Endothelial cell (in vitro differentiated cells): ENCODE measurements at regions not wholly inside any gene's neighbourhood (a gene's known extent, or its start where the extent isn't known, plus 50 kb on each side); places are given as distances from the start of the nearest gene placed in this dataset.

Experiments used
- DNase-seq: peaks from one replicate; pipeline ENCODE4 v3.0.0; 2021; ENCODE audit warnings: low spot score
- H3K27ac Mint-ChIP-seq: one replicate; pipeline ENCODE4 v1.8.0; 2021; ENCODE audit warnings: mixed read lengths, inconsistent platforms; ENCODE audit not compliant: unreplicated experiment
- H3K27me3 Mint-ChIP-seq: one replicate; pipeline ENCODE4 v1.8.0; 2021; ENCODE audit warnings: mild to moderate bottlenecking, moderate library complexity, mixed read lengths, inconsistent platforms; ENCODE audit not compliant: unreplicated experiment
- H3K36me3 Mint-ChIP-seq: one replicate; pipeline ENCODE4 v1.8.0; 2021; ENCODE audit warnings: mild to moderate bottlenecking, low read depth, mixed read lengths, inconsistent platforms; ENCODE audit not compliant: unreplicated experiment
- H3K4me1 Mint-ChIP-seq: one replicate; pipeline ENCODE4 v1.8.0; 2021; ENCODE audit warnings: mild to moderate bottlenecking, mixed read lengths, inconsistent platforms; ENCODE audit not compliant: unreplicated experiment
- H3K4me3 Mint-ChIP-seq: one replicate; pipeline ENCODE4 v1.8.0; 2021; ENCODE audit warnings: mild to moderate bottlenecking, mixed read lengths, inconsistent platforms; ENCODE audit not compliant: unreplicated experiment
- H3K9me3 Mint-ChIP-seq: one replicate; pipeline ENCODE4 v1.8.0; 2021; ENCODE audit warnings: mixed read lengths, inconsistent platforms; ENCODE audit not compliant: unreplicated experiment
- TF ChIP-seq, protein P1 (sequence below): fragments of 200-600 bp; sonication (generic); IDR thresholded peaks from one replicate; pipeline ENCODE4 v1.5.0; 2021; ENCODE audit warnings: antibody characterized with exemption; ENCODE audit not compliant: unreplicated experiment

DNA sequence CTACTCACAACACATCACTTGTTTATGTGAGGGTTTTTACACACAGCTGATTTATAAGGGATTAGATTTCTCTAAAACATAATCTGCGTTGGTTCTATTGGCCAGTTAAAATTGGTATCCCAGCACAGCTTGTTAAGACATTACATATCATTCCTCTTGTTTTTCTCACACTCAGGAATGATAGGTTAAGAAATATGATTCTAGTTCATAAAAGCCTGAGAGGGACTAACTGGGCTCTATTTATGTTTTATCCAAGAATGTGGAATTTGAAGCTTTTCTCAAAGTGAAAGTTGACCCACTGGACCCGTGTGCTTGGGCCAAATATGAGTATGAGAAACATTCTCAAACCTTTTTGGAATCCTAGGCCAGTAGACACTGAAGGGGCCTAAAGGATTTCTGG lies 117.3 kb downstream of the TMEM170B start:
- TF ChIP-seq, protein P1, sequence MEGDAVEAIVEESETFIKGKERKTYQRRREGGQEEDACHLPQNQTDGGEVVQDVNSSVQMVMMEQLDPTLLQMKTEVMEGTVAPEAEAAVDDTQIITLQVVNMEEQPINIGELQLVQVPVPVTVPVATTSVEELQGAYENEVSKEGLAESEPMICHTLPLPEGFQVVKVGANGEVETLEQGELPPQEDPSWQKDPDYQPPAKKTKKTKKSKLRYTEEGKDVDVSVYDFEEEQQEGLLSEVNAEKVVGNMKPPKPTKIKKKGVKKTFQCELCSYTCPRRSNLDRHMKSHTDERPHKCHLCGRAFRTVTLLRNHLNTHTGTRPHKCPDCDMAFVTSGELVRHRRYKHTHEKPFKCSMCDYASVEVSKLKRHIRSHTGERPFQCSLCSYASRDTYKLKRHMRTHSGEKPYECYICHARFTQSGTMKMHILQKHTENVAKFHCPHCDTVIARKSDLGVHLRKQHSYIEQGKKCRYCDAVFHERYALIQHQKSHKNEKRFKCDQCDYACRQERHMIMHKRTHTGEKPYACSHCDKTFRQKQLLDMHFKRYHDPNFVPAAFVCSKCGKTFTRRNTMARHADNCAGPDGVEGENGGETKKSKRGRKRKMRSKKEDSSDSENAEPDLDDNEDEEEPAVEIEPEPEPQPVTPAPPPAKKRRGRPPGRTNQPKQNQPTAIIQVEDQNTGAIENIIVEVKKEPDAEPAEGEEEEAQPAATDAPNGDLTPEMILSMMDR = no peak
- peaks cover 55% of the 10 kb centered on the region for H3K4me1 Mint-ChIP-seq
- H3K27ac Mint-ChIP-seq = peak overlapping the region; percentile 70
- no peak overlapping the region for H3K4me3 Mint-ChIP-seq
- H3K27me3 Mint-ChIP-seq = peaks cover 8% of the 10 kb centered on the region
- no peak for DNase-seq
- no peaks in the 10 kb centered on the region for H3K9me3 Mint-ChIP-seq
- no peaks in the 10 kb centered on the region for H3K36me3 Mint-ChIP-seq

DNA sequence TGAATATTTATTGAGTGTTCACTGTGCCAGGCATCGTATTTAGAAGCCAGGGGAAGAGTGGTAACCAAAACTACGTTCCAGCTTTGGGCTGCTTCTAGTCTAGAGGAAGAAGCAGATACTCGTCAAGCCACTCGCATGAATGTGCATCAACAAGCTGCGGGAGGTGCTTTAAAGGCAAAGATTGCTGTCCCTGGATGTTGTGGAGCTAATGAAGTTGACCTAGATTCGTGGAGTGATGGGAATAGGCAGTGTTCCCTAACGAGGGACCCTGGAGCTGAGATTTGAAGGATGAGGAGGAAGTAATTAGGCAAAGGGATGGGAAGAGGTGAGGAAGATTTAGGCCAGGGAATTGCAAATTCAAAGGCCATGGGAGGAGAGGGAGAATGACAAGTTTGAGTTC lies 118.9 kb downstream of the TMEM170B start:
- DNase-seq = no peak
- peaks cover 5% of the 10 kb centered on the region for H3K27me3 Mint-ChIP-seq
- H3K4me3 Mint-ChIP-seq = no peak overlapping the region
- TF ChIP-seq, protein P1 = no peak
- no peaks in the 10 kb centered on the region for H3K36me3 Mint-ChIP-seq
- H3K9me3 Mint-ChIP-seq = no peaks in the 10 kb centered on the region
- no peak overlapping the region for H3K27ac Mint-ChIP-seq
- peaks cover 39% of the 10 kb centered on the region for H3K4me1 Mint-ChIP-seq

DNA sequence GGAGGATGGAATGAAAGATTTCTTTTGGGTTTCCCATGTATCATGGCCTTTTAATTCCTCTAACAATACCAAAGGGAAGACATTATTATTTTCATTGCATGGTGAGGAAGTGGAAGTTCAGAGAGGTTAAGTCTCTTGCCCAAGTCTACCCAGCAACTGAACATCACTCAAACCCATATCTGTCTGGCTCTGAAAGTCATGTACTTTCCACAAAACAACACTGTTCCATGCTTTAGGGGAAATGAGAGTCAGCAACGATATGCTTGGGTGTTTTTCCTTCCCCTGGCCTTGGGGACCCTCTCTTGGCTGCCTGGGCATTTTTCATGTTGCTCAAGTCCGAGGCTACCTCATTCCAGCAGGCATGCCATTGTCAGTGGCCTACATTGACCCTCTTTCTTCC lies 118.8 kb downstream of the ADTRP start:
- peaks cover 5% of the 10 kb centered on the region for H3K27me3 Mint-ChIP-seq
- no peak overlapping the region for H3K27ac Mint-ChIP-seq
- no peaks in the 10 kb centered on the region for H3K36me3 Mint-ChIP-seq
- TF ChIP-seq, protein P1 = no peak
- DNase-seq = no peak
- H3K4me3 Mint-ChIP-seq = no peak overlapping the region
- H3K9me3 Mint-ChIP-seq = no peaks in the 10 kb centered on the region
- peaks cover 13% of the 10 kb centered on the region for H3K4me1 Mint-ChIP-seq

DNA sequence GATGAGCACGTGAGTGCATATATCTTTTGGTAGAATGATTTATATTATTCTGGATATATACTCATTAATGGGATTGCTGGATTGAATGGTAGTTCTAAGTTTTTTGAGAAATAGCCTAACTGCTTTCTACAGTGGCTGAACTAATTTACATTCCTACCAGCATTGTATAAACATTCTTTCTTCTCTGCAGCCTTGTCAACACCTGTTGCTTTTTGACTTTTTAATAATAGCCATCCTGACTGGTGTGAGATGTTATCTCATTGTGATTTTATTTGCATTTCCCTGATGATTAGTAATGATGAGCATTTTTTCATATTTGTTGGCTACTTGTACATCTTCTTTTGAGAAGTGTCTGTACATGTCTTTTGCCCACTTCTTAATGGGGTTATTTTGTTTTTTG lies 116.3 kb downstream of the ADTRP start:
- Mint-ChIP-seq H3K36me3 (no peaks in the 10 kb centered on the region), H3K9me3 (no peaks in the 10 kb centered on the region), H3K4me3 (no peak overlapping the region), H3K27me3 (peaks cover 5% of the 10 kb centered on the region), H3K4me1 (no peaks in the 10 kb centered on the region), H3K27ac (no peak overlapping the region)
- DNase-seq = no peak
- TF ChIP-seq, protein P1 = no peak

DNA sequence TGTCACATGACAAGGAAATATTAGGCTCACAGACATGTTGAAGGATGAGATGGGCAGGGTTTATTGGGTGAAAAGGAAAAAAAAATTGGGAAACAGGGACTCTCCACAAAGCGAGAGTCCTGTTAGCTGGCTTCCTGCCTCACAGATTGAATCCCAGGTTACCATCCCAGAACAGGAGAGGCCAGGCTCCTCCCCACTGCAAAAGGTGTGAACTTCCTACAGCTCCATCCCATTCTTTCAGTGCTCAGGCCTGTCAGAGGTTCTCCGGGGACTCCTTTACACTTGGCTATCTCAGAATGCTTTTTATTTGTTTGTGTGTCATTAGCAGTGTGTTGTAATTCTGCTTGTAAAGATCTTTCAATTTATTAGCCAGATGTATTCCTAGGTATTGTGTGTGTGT lies 115.1 kb downstream of the ADTRP start:
- Mint-ChIP-seq H3K4me3 (no peak overlapping the region), H3K9me3 (no peaks in the 10 kb centered on the region), H3K27me3 (no peaks in the 10 kb centered on the region), H3K36me3 (no peaks in the 10 kb centered on the region), H3K27ac (no peak overlapping the region), H3K4me1 (no peaks in the 10 kb centered on the region)
- TF ChIP-seq, protein P1 = no peak
- no peak for DNase-seq
